ENCODE measurements at regions not wholly inside any gene's neighbourhood (a gene's known extent, or its start where the extent isn't known, plus 50 kb on each side); places are given as distances from the start of the nearest gene placed in this dataset.

- 29 to 36% methylated on average over 2 of the region's 2 CpGs for WGBS, 2 donors
- Histone ChIP-seq H3K27ac (peak overlapping the region; percentile 77 to 88 (median 82)), H3K4me3 (no peak overlapping the region), H3K27me3 (no peaks in the 10 kb centered on the region), H3K4me1 (peaks cover 0 to 32% (median 21%) of the 10 kb centered on the region in 3 donors), H3K36me3 (no peaks in the 10 kb centered on the region), H3K9me3 (no peaks in the 10 kb centered on the region)
- intact Hi-C loops (cut with DNase I) = no loop called here
- TF ChIP-seq, protein P1, sequence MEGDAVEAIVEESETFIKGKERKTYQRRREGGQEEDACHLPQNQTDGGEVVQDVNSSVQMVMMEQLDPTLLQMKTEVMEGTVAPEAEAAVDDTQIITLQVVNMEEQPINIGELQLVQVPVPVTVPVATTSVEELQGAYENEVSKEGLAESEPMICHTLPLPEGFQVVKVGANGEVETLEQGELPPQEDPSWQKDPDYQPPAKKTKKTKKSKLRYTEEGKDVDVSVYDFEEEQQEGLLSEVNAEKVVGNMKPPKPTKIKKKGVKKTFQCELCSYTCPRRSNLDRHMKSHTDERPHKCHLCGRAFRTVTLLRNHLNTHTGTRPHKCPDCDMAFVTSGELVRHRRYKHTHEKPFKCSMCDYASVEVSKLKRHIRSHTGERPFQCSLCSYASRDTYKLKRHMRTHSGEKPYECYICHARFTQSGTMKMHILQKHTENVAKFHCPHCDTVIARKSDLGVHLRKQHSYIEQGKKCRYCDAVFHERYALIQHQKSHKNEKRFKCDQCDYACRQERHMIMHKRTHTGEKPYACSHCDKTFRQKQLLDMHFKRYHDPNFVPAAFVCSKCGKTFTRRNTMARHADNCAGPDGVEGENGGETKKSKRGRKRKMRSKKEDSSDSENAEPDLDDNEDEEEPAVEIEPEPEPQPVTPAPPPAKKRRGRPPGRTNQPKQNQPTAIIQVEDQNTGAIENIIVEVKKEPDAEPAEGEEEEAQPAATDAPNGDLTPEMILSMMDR (IDR thresholded peaks at IDR 0.05) = no peak
- TF ChIP-seq POLR2A (IDR thresholded peaks at IDR 0.05) = no peak
- DNase-seq = no peak
These were observed 317.9 kb downstream of the LTN1 start for GRCh38 chr21:28674763-28675162.

DNA sequence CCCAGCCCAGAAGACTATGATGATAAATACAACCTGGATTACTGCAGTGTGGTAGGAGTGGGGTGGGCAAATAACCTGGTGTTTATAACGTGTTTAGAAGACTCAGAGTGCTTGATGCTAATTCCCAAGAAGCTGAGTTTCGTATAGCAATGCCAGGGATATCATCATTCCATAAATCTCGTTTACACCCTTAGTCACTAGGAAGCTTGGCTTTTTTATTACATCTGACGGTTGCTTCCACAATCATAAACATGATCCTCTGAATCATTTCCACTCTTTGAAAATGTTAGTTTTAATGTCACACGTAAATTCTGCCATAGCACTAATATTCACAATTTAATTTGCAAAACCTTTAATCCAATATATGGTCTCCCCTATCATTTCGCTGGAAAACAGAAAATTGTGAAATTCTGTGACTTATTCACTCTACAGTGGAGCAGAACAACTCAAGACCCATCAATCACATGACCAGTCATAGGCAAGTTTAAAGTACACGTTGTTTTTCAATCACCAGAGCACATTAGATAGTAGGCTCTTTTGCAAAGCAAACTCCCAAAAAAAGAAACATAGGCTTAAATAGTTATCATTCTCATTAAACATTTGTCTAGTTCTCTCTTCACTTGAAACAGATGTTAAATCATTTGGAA, 321.0 kb downstream of the LTN1 start:
- DNase-seq = no peak
- Histone ChIP-seq H3K9me3 (no peaks in the 10 kb centered on the region), H3K27me3 (no peaks in the 10 kb centered on the region), H3K36me3 (no peaks in the 10 kb centered on the region), H3K4me3 (no peak overlapping the region), H3K4me1 (peaks cover 0 to 29% (median 21%) of the 10 kb centered on the region in 3 donors), H3K27ac (peak overlapping the region in 2 of 4 donors; percentile 9 to 21)
- TF ChIP-seq, protein P1 (IDR thresholded peaks at IDR 0.05) = no peak
- no peak for TF ChIP-seq POLR2A (IDR thresholded peaks at IDR 0.05)
- WGBS, 2 donors = 74 to 77% methylated on average over 7 of the region's 7 CpGs
- intact Hi-C loops (cut with DNase I) = no loop called here

GRCh38 chr21:28669971-28670653, 322.6 kb downstream of the LTN1 start:
- H3K27ac ChIP-seq = no peak overlapping the region
- no peak overlapping the region for H3K4me3 ChIP-seq
- H3K4me1 ChIP-seq = peaks cover 0 to 13% (median 12%) of the 10 kb centered on the region in 3 donors
- no peak for DNase-seq
- H3K9me3 ChIP-seq = no peaks in the 10 kb centered on the region
- H3K27me3 ChIP-seq = no peaks in the 10 kb centered on the region
- no peaks in the 10 kb centered on the region for H3K36me3 ChIP-seq
- 85% methylated on average over 3 of the region's 3 CpGs for WGBS, 2 donors
- no peak for TF ChIP-seq POLR2A (IDR thresholded peaks at IDR 0.05)
- TF ChIP-seq, protein P1 (IDR thresholded peaks at IDR 0.05) = no peak
- intact Hi-C loops (cut with DNase I) = no loop called here

GRCh38 chr21:28669321-28669720, 323.4 kb downstream of the LTN1 start:
- no peaks in the 10 kb centered on the region for H3K36me3 ChIP-seq
- H3K27me3 ChIP-seq = no peaks in the 10 kb centered on the region
- peaks cover 0 to 5% (median 4%) of the 10 kb centered on the region in 3 donors for H3K4me1 ChIP-seq
- H3K27ac ChIP-seq = no peak overlapping the region
- 45 to 58% methylated on average over 2 of the region's 2 CpGs for WGBS, 2 donors
- no peak for DNase-seq
- H3K4me3 ChIP-seq = no peak overlapping the region
- intact Hi-C loops (cut with DNase I) = no loop called here
- no peaks in the 10 kb centered on the region for H3K9me3 ChIP-seq
- no peak for TF ChIP-seq POLR2A (IDR thresholded peaks at IDR 0.05)
- TF ChIP-seq, protein P1 (IDR thresholded peaks at IDR 0.05) = no peak

- no peak overlapping the region for H3K27ac ChIP-seq
- no peaks in the 10 kb centered on the region for H3K36me3 ChIP-seq
- H3K9me3 ChIP-seq = no peaks in the 10 kb centered on the region
- no peaks in the 10 kb centered on the region for H3K27me3 ChIP-seq
- TF ChIP-seq, protein P1 (IDR thresholded peaks at IDR 0.05) = no peak
- TF ChIP-seq POLR2A (IDR thresholded peaks at IDR 0.05) = no peak
- DNase-seq = no peak
- 78 to 79% methylated on average over 5 of the region's 5 CpGs for WGBS, 2 donors
- intact Hi-C loops (cut with DNase I) = no loop called here
- no peak overlapping the region for H3K4me3 ChIP-seq
- H3K4me1 ChIP-seq = no peaks in the 10 kb centered on the region
These were observed 328.9 kb downstream of the LTN1 start for GRCh38 chr21:28663754-28664153.
